Calu3 (cell line): ENCODE measurements at regions not wholly inside any gene's neighbourhood (a gene's known extent, or its start where the extent isn't known, plus 50 kb on each side); places are given as distances from the start of the nearest gene placed in this dataset.

Experiments used
- BruUV-seq: library from RNA; stranded (reverse); fragments of 400-500 nt; replicated peaks from 2 replicates; lab custom pipeline; 2021; lab: Mats Ljungman, UMichigan
- CTCF ChIA-PET: fragments of 300-600 bp; sonication (Branson Sonifier 250); formaldehyde crosslinking; loops from one replicate; lab custom pipeline; 2022; ENCODE audit warnings: antibody characterized with exemption; lab: Charles Lee
- DNase-seq: peaks from one replicate; pipeline ENCODE4 v3.0.0; 2022
- H3K27ac Mint-ChIP-seq: one replicate; pipeline ENCODE4 v1.8.0; 2022; ENCODE audit warnings: mixed read lengths; ENCODE audit not compliant: unreplicated experiment
- H3K27me3 Mint-ChIP-seq: one replicate; pipeline ENCODE4 v1.8.0; 2022; ENCODE audit warnings: mixed read lengths; ENCODE audit not compliant: unreplicated experiment
- H3K36me3 Mint-ChIP-seq: one replicate; pipeline ENCODE4 v1.8.0; 2022; ENCODE audit warnings: mild to moderate bottlenecking, moderate library complexity, mixed read lengths; ENCODE audit not compliant: insufficient read depth, unreplicated experiment
- H3K4me1 Mint-ChIP-seq: one replicate; pipeline ENCODE4 v1.8.0; 2022; ENCODE audit warnings: mild to moderate bottlenecking, low read depth, mixed read lengths; ENCODE audit not compliant: unreplicated experiment
- H3K4me3 Mint-ChIP-seq: one replicate; pipeline ENCODE4 v1.8.0; 2022; ENCODE audit warnings: mild to moderate bottlenecking, low read depth, moderate library complexity, mixed read lengths; ENCODE audit not compliant: unreplicated experiment
- H3K9me3 Mint-ChIP-seq: one replicate; pipeline ENCODE4 v1.8.0; 2022; ENCODE audit warnings: low read depth, mixed read lengths; ENCODE audit not compliant: unreplicated experiment
- intact Hi-C: fragments of 100-400 bp; cut with micrococcal nuclease; formaldehyde crosslinking; loops from one replicate; pipeline ENCODE4 v1.10.0; 2022; ENCODE audit not compliant: unreplicated experiment
- TF ChIP-seq, protein P1 (sequence below): fragments of 200-600 bp; IDR thresholded peaks from one replicate; pipeline ENCODE4 v1.8.0; 2022; ENCODE audit warnings: antibody characterized with exemption; ENCODE audit not compliant: unreplicated experiment

DNA sequence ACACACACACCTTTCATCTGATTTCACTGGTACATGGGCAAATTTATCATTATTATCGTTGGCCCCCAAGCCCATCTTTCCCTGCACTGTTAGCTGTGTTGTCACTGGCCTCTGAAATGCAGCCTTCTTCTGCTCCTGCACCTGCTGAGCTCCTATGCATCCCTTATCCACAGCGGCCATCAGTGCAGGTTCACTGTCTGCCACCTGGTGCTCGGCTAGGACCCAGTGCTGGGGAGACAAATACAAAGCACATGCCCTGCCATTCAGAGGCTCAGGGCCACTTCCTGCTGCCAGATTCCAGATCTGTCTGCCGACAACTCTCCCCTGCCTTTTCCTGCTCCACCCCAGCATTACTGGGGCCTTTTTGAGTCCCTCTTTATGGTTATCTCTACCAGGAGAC lies 1205.4 kb downstream of the TBC1D22A start:
- CTCF ChIA-PET, result interaction anchor here (0.6 kb wide), 1 partner anchor 296 kb away, joined by 3 read pairs; no protein-coding TSS in a partner anchor
- BruUV-seq, result no TSS peak
- TF ChIP-seq, protein P1, sequence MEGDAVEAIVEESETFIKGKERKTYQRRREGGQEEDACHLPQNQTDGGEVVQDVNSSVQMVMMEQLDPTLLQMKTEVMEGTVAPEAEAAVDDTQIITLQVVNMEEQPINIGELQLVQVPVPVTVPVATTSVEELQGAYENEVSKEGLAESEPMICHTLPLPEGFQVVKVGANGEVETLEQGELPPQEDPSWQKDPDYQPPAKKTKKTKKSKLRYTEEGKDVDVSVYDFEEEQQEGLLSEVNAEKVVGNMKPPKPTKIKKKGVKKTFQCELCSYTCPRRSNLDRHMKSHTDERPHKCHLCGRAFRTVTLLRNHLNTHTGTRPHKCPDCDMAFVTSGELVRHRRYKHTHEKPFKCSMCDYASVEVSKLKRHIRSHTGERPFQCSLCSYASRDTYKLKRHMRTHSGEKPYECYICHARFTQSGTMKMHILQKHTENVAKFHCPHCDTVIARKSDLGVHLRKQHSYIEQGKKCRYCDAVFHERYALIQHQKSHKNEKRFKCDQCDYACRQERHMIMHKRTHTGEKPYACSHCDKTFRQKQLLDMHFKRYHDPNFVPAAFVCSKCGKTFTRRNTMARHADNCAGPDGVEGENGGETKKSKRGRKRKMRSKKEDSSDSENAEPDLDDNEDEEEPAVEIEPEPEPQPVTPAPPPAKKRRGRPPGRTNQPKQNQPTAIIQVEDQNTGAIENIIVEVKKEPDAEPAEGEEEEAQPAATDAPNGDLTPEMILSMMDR, result no peak
- Mint-ChIP-seq H3K4me3 (no peak overlapping the region), H3K27ac (no peak overlapping the region), H3K27me3 (no peaks in the 10 kb centered on the region), H3K4me1 (no peaks in the 10 kb centered on the region), H3K36me3 (no peaks in the 10 kb centered on the region), H3K9me3 (peaks cover 25% of the 10 kb centered on the region)
- DNase-seq, result no peak
- intact Hi-C loops, result no loop called here

DNA sequence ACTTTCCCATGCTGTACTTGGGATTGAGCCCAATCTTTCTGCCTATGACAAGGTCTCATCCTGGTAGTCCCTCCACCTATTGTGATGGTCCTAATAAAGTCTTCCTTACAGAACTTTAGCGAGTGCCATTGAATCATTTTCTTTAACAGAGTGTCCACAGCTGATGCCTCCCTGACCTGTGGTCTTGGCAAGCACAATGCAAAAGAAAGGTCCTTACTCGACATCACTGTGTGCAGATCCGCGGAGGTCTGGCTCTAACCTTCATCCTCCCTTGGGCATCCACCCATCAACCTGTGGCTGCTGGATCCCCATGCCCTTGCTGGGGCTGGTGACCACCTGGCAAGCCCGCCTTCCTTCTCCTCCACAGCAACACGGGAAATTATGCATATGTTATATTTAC lies 1203.9 kb downstream of the TBC1D22A start:
- CTCF ChIA-PET, result no interaction called here
- TF ChIP-seq, protein P1, result no peak
- Mint-ChIP-seq H3K4me1 (no peaks in the 10 kb centered on the region), H3K36me3 (no peaks in the 10 kb centered on the region), H3K9me3 (peaks cover 21% of the 10 kb centered on the region), H3K27ac (no peak overlapping the region), H3K4me3 (no peak overlapping the region), H3K27me3 (no peaks in the 10 kb centered on the region)
- DNase-seq, result no peak
- intact Hi-C loops, result no loop called here
- no TSS peak for BruUV-seq

DNA sequence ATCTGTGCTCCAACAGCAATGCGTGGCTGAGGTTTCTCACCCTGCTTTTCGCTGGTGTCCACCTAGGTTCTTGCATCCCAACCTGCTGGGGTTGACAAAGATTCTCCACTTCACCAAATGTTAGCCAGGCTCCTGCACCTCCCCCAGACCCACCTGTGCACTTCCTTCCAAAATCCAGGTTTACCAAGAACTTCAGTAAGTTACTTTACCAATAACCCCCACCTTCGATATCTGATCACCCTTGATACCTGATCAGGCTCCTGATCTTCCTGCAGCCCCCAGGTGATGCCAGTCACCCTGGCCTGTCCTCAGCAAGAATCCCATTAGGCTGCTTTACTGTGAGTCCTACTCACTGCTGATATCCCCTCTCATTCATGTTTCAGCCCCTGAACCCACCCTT lies 1203.4 kb downstream of the TBC1D22A start:
- TF ChIP-seq, protein P1, result no peak
- intact Hi-C loops, result no loop called here
- H3K9me3 Mint-ChIP-seq, result peaks cover 21% of the 10 kb centered on the region
- no peaks in the 10 kb centered on the region for H3K4me1 Mint-ChIP-seq
- no peaks in the 10 kb centered on the region for H3K36me3 Mint-ChIP-seq
- no peak overlapping the region for H3K4me3 Mint-ChIP-seq
- H3K27me3 Mint-ChIP-seq, result no peaks in the 10 kb centered on the region
- no TSS peak for BruUV-seq
- no peak for DNase-seq
- CTCF ChIA-PET, result no interaction called here
- no peak overlapping the region for H3K27ac Mint-ChIP-seq

DNA sequence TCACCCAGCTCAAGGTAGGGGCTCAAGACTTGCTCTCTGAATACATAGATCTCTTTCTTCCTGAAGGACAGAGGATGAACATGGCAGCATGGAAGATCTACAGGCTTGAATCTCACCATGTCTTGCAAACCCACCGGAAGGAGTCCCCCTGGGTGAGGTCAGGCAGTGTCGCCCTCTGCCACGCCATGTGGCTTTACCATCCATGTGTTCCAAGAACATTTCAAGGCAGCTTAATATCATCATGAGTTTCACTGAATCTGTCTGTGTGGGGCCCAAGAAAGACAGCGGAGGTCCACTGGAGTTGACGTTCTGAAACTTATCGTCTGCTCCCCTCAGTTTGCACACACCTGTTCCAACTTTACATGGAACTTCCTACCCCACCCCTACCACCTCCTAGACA lies 1202.6 kb downstream of the TBC1D22A start:
- BruUV-seq, result no TSS peak
- intact Hi-C loops, result no loop called here
- Mint-ChIP-seq H3K36me3 (no peaks in the 10 kb centered on the region), H3K9me3 (peaks cover 23% of the 10 kb centered on the region), H3K27ac (no peak overlapping the region), H3K4me1 (no peaks in the 10 kb centered on the region), H3K27me3 (no peaks in the 10 kb centered on the region), H3K4me3 (no peak overlapping the region)
- DNase-seq, result no peak
- TF ChIP-seq, protein P1, result no peak
- CTCF ChIA-PET, result no interaction called here
